ENCODE measurements at regions not wholly inside any gene's neighbourhood (a gene's known extent, or its start where the extent isn't known, plus 50 kb on each side); places are given as distances from the start of the nearest gene placed in this dataset.

DNA sequence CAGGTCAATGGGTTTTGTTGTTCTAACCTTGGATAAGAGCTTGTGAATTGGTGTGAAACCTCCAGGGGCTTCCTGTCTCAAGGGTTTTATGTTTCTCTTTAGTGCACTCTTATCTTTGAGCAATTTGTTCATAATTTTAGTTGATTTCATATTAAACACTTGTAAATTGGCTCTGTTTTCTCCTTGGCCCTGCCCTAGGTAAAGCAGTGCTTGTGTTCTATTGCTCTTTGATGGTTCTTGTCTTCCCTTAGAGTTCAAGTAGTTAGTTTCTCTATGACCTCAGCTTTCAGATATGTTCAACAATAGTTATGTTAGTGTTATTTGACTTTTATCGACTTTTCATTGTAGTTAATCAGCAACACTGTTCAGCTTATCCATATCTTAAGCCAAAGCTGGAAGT, 566.4 kb upstream of the POT1 start:
- TF ChIP-seq, protein P1, sequence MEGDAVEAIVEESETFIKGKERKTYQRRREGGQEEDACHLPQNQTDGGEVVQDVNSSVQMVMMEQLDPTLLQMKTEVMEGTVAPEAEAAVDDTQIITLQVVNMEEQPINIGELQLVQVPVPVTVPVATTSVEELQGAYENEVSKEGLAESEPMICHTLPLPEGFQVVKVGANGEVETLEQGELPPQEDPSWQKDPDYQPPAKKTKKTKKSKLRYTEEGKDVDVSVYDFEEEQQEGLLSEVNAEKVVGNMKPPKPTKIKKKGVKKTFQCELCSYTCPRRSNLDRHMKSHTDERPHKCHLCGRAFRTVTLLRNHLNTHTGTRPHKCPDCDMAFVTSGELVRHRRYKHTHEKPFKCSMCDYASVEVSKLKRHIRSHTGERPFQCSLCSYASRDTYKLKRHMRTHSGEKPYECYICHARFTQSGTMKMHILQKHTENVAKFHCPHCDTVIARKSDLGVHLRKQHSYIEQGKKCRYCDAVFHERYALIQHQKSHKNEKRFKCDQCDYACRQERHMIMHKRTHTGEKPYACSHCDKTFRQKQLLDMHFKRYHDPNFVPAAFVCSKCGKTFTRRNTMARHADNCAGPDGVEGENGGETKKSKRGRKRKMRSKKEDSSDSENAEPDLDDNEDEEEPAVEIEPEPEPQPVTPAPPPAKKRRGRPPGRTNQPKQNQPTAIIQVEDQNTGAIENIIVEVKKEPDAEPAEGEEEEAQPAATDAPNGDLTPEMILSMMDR (IDR thresholded peaks at IDR 0.05; ENCODE audit: low read depth, low read length, poor library complexity, severe bottlenecking), result no peak
- no peak for TF ChIP-seq EZH2phosphoT487 (IDR thresholded peaks at IDR 0.05; ENCODE audit: borderline replicate concordance, low read length)

Data from DOHH2 (cell line).